DOHH2 (cell line): ENCODE measurements at regions not wholly inside any gene's neighbourhood (a gene's known extent, or its start where the extent isn't known, plus 50 kb on each side); places are given as distances from the start of the nearest gene placed in this dataset.

Experiments
- H3F3A ChIP-seq: fragments of 200-600 bp; sonication (generic), shearing (Covaris generic); 2 replicates; pipeline ENCODE4 v1.6.0; 2016; ENCODE audit warnings: antibody characterized with exemption, mild to moderate bottlenecking; ENCODE audit not compliant: control insufficient read depth, insufficient read depth
- H3K27ac ChIP-seq: fragments of 200-600 bp; sonication (generic); 2 replicates; pipeline ENCODE4 v1.5.1; 2014; ENCODE audit warnings: low read depth, mild to moderate bottlenecking, low read length, moderate library complexity
- H3K27me3 ChIP-seq: fragments of 200-600 bp; sonication (generic); 2 replicates; pipeline ENCODE4 v1.6.1; 2014; ENCODE audit warnings: mild to moderate bottlenecking, low read length, mixed read lengths; ENCODE audit not compliant: control insufficient read depth
- H3K36me3 ChIP-seq: fragments of 200-600 bp; sonication (generic); 2 replicates; pipeline ENCODE4 v1.6.1; 2014; ENCODE audit warnings: mild to moderate bottlenecking, low read length, moderate library complexity, mixed read lengths; ENCODE audit not compliant: control insufficient read depth
- H3K4me1 ChIP-seq: fragments of 200-600 bp; sonication (generic); 2 replicates; pipeline ENCODE4 v1.6.1; 2014; ENCODE audit warnings: mild to moderate bottlenecking, low read length, mixed read lengths; ENCODE audit not compliant: control insufficient read depth
- H3K4me2 ChIP-seq: fragments of 200-600 bp; sonication (generic); 2 replicates; pipeline ENCODE4 v1.6.0; 2014; ENCODE audit warnings: mild to moderate bottlenecking, low read length, moderate library complexity
- H3K4me3 ChIP-seq: fragments of 200-600 bp; sonication (generic); 2 replicates; pipeline ENCODE4 v1.5.1; 2014; ENCODE audit warnings: mild to moderate bottlenecking, low read length, mixed read lengths
- H3K79me2 ChIP-seq: fragments of 200-600 bp; sonication (generic); 2 replicates; pipeline ENCODE4 v1.6.1; 2014; ENCODE audit warnings: mild to moderate bottlenecking, low read length, mixed read lengths; ENCODE audit not compliant: control insufficient read depth
- H3K9me2 ChIP-seq: fragments of 200-600 bp; sonication (generic); replicated peaks from 2 replicates; pipeline ENCODE4 v1.6.1; 2014; ENCODE audit warnings: mild to moderate bottlenecking, low read length, mixed read lengths; ENCODE audit not compliant: control insufficient read depth
- H3K9me3 ChIP-seq: fragments of 200-600 bp; sonication (generic); 2 replicates; pipeline ENCODE4 v1.6.1; 2014; ENCODE audit warnings: antibody characterized with exemption, low read length, mixed read lengths; ENCODE audit not compliant: control insufficient read depth, insufficient read depth
- H4K20me1 ChIP-seq: fragments of 200-600 bp; sonication (generic); 2 replicates; pipeline ENCODE4 v1.6.0; 2014; ENCODE audit warnings: low read depth, mild to moderate bottlenecking, antibody characterized with exemption, low read length, moderate library complexity; ENCODE audit not compliant: control insufficient read depth, insufficient read depth
- EZH2phosphoT487 ChIP-seq: fragments of 200-600 bp; sonication (generic); IDR thresholded peaks from 2 replicates; pipeline ENCODE4 v1.6.1; 2017; ENCODE audit warnings: borderline replicate concordance, mild to moderate bottlenecking, antibody characterized with exemption, low read length, moderate library complexity, mixed read lengths
- TF ChIP-seq, protein P1 (sequence below): fragments of 200-600 bp; sonication (generic); IDR thresholded peaks from one replicate; pipeline ENCODE4 v1.5.1; 2014; ENCODE audit warnings: antibody characterized with exemption, mild to moderate bottlenecking, low read depth, low read length; ENCODE audit not compliant: poor library complexity, severe bottlenecking

DNA sequence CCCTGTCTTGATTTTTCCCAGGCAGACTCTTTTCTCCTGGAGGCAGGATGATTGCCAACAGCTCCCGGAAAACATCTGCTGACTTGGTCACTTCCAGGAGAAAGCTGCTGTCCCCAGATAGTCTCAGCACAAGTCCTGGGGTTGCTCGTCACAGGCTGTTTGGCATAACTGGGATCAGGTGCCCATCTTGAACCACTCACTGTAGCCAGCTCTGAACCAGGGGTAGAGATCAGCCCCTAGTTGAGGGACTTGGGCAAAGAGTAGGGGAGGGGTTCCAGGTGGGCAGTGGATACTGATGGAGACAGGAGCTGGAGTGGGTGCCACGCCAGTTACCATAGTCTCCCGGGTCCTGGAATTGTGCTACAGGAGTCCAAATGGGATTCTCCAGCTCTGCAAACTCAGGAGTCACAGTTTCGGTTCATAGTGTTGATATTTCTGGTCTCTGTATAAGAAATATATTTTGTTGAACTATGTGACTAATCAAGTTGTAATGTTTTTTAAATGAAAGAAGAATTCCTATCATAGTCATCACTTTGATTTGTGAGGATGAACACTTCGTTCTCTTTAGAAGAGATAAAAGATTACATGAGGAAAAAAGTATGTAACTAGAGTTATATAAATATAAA is 1154.5 kb downstream of the AACS start:
- no peak overlapping the region for H3K27ac ChIP-seq
- no peaks in the 10 kb centered on the region for H3K79me2 ChIP-seq
- H3K4me3 ChIP-seq, result no peak overlapping the region
- no peaks in the 10 kb centered on the region for H3K9me2 ChIP-seq
- no peaks in the 10 kb centered on the region for H3K9me3 ChIP-seq
- H4K20me1 ChIP-seq, result no peaks in the 10 kb centered on the region
- no peaks in the 10 kb centered on the region for H3K36me3 ChIP-seq
- TF ChIP-seq EZH2phosphoT487, result no peak
- TF ChIP-seq, protein P1, sequence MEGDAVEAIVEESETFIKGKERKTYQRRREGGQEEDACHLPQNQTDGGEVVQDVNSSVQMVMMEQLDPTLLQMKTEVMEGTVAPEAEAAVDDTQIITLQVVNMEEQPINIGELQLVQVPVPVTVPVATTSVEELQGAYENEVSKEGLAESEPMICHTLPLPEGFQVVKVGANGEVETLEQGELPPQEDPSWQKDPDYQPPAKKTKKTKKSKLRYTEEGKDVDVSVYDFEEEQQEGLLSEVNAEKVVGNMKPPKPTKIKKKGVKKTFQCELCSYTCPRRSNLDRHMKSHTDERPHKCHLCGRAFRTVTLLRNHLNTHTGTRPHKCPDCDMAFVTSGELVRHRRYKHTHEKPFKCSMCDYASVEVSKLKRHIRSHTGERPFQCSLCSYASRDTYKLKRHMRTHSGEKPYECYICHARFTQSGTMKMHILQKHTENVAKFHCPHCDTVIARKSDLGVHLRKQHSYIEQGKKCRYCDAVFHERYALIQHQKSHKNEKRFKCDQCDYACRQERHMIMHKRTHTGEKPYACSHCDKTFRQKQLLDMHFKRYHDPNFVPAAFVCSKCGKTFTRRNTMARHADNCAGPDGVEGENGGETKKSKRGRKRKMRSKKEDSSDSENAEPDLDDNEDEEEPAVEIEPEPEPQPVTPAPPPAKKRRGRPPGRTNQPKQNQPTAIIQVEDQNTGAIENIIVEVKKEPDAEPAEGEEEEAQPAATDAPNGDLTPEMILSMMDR, result no peak
- no peaks in the 10 kb centered on the region for H3K4me1 ChIP-seq
- H3K4me2 ChIP-seq, result no peak overlapping the region
- no peaks in the 10 kb centered on the region for H3F3A ChIP-seq
- no peaks in the 10 kb centered on the region for H3K27me3 ChIP-seq

DNA sequence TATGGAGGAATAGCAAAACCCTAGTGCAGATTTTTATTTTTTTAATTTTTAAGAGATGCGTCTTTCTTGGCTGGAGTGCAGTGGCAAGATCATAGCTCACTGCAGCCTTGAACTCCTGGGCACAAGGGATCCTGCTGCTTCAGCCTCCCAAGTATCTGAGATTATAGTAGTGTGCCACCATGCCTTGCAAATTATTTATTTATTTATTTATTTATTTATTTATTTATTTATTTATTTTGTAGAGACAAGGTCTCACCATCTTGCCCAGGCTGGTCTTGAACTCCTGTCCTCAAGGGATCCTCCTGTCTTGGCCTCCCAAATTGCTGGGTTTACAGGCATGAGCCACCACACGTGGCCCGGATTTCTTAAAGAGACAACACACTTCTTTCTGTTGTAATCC is 1158.8 kb downstream of the AACS start:
- Histone ChIP-seq H3K9me3 (no peaks in the 10 kb centered on the region), H3K4me1 (no peaks in the 10 kb centered on the region), H3F3A (no peaks in the 10 kb centered on the region), H3K79me2 (no peaks in the 10 kb centered on the region), H3K9me2 (no peaks in the 10 kb centered on the region), H3K36me3 (no peaks in the 10 kb centered on the region), H4K20me1 (no peaks in the 10 kb centered on the region), H3K27me3 (no peaks in the 10 kb centered on the region), H3K4me3 (no peak overlapping the region), H3K4me2 (no peak overlapping the region), H3K27ac (no peak overlapping the region)
- TF ChIP-seq EZH2phosphoT487, result no peak
- TF ChIP-seq, protein P1, result no peak

DNA sequence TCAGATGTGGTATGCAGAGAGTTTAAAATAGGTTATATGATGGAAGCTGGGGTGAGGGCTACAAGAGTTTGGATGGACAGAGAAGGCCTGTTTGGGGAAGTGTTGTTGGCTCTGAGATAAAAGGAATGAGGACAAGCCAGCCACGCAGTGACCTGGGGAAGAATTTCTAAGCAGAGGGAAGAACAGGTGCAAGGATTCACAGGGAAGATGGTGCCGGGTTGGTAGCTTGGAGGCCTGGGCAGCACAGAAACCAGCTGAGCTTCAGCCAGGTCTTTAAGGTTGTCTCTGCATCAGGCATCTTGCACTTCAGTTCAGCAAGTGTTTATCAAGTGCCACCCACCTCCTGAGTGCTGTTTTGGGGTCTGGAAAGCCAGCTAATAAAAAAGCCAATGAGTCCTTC is 1163.7 kb downstream of the AACS start:
- TF ChIP-seq, protein P1, result no peak
- TF ChIP-seq EZH2phosphoT487, result no peak
- no peak overlapping the region for H3K4me2 ChIP-seq
- no peaks in the 10 kb centered on the region for H4K20me1 ChIP-seq

More for the DNA sequence above, 1163.7 kb downstream of the AACS start:
- Histone ChIP-seq H3K9me2 (no peaks in the 10 kb centered on the region), H3K27me3 (no peaks in the 10 kb centered on the region), H3F3A (no peaks in the 10 kb centered on the region), H3K27ac (no peak overlapping the region), H3K79me2 (no peaks in the 10 kb centered on the region), H3K4me3 (no peak overlapping the region), H3K36me3 (no peaks in the 10 kb centered on the region), H3K9me3 (no peaks in the 10 kb centered on the region), H3K4me1 (no peaks in the 10 kb centered on the region)
